SK-N-SH (cell line): ENCODE measurements at regions not wholly inside any gene's neighbourhood (a gene's known extent, or its start where the extent isn't known, plus 50 kb on each side); places are given as distances from the start of the nearest gene placed in this dataset.

Source experiments
- CTCF ChIA-PET: fragments of 300-600, 350-600 bp; formaldehyde crosslinking; extraction: SDS; loops from one replicate; lab custom pipeline; 2021; lab: Yijun Ruan, JAX
- POLR2A ChIA-PET: fragments of 350-600 bp; sonication (Branson Sonifier 250); formaldehyde crosslinking; extraction: SDS; loops from one replicate; lab custom pipeline; 2020; ENCODE audit warnings: antibody characterized with exemption, inconsistent platforms; lab: Yijun Ruan, JAX
- DNase-seq: peaks from one replicate; pipeline ENCODE4 v3.0.0; 2012
- H2AFZ ChIP-seq: fragments of 200-600 bp; sonication (generic); 2 replicates; pipeline ENCODE4 v1.8.1; 2016; ENCODE audit warnings: antibody characterized with exemption, mild to moderate bottlenecking, low read depth
- H3F3A ChIP-seq: fragments of 200-600 bp; sonication (generic); replicated peaks from 2 replicates; pipeline ENCODE3; 2016; ENCODE audit warnings: antibody characterized with exemption, mild to moderate bottlenecking; ENCODE audit not compliant: insufficient read depth
- H3K27ac ChIP-seq, 2 experiments: fragments of 200-500 bp in 1 of 2; fragments of 200-600 bp in 1 of 2; sonication (Bioruptor generic) in 1 of 2; sonication (generic), shearing (Covaris generic) in 1 of 2; 2 replicates each; pipeline versions ENCODE4 v1.5.1 to v1.6.1; 2014 to 2016; ENCODE audit warnings: low read depth in 2 of 2, inconsistent platforms in 1 of 2, low read length in 1 of 2, mild to moderate bottlenecking in 1 of 2, mixed read lengths in 1 of 2
- H3K27me3 ChIP-seq: fragments of 200-600 bp; sonication (generic), shearing (Covaris generic); 2 replicates; pipeline ENCODE4 v1.6.1; 2016; ENCODE audit warnings: mixed run types; ENCODE audit not compliant: insufficient read depth
- H3K36me3 ChIP-seq, 2 experiments: fragments of 200-500 bp in 1 of 2; fragments of 200-600 bp in 1 of 2; sonication (Bioruptor generic) in 1 of 2; sonication (generic) in 1 of 2; replicated peaks in 1 of 2; 2 replicates each; pipeline versions ENCODE3 to v1.5.1; 2014 to 2016; ENCODE audit warnings: low read length in 1 of 2, mild to moderate bottlenecking in 1 of 2; ENCODE audit not compliant: insufficient read depth in 2 of 2, control insufficient read depth in 1 of 2
- H3K4me1 ChIP-seq, 2 experiments: fragments of 200-500 bp in 1 of 2; fragments of 200-600 bp in 1 of 2; sonication (Bioruptor generic) in 1 of 2; sonication (generic), shearing (Covaris generic) in 1 of 2; 2 replicates each; pipeline versions ENCODE4 v1.5.1 to v1.6.1; 2014 to 2016; ENCODE audit warnings: low read depth in 1 of 2, low read length in 1 of 2, mixed run types in 1 of 2; ENCODE audit not compliant: insufficient read depth in 2 of 2, control insufficient read depth in 1 of 2
- H3K4me2 ChIP-seq: fragments of 200-600 bp; sonication (generic), shearing (Covaris generic); 2 replicates; pipeline ENCODE4 v1.6.1; 2017; ENCODE audit warnings: mixed run types
- H3K4me3 ChIP-seq, 2 experiments: fragments of 200-500 bp in 1 of 2; fragments of 200-600 bp in 1 of 2; sonication (Bioruptor generic) in 1 of 2; sonication (generic), shearing (Covaris generic) in 1 of 2; 2 replicates each; pipeline versions ENCODE4 v1.5.1 to v1.8.1; 2014 to 2016; ENCODE audit warnings: low read depth in 2 of 2, inconsistent platforms in 1 of 2, low read length in 1 of 2, mild to moderate bottlenecking in 1 of 2, mixed read lengths in 1 of 2, moderate library complexity in 1 of 2
- H3K79me2 ChIP-seq: fragments of 200-600 bp; sonication (generic); 2 replicates; pipeline ENCODE4 v1.8.1; 2017; ENCODE audit warnings: mild to moderate bottlenecking; ENCODE audit not compliant: insufficient read depth
- H3K9ac ChIP-seq: fragments of 200-600 bp; sonication (generic); 2 replicates; pipeline ENCODE4 v1.6.1; 2017; ENCODE audit warnings: mixed run types
- H3K9me2 ChIP-seq: fragments of 200-600 bp; sonication (generic); 2 replicates; pipeline ENCODE4 v1.6.1; 2017; ENCODE audit warnings: mixed run types
- H3K9me3 ChIP-seq: fragments of 200-600 bp; sonication (generic); 2 replicates; pipeline ENCODE4 v1.6.1; 2017; ENCODE audit warnings: mixed run types, mild to moderate bottlenecking, moderate library complexity
- H4K20me1 ChIP-seq: fragments of 200-600 bp; sonication (generic); 2 replicates; pipeline ENCODE4 v1.6.1; 2017; ENCODE audit warnings: mild to moderate bottlenecking, mixed run types; ENCODE audit not compliant: insufficient read depth
- EP300 ChIP-seq, 2 experiments: IDR thresholded peaks; 2 replicates each; pipeline versions ENCODE4 v1.4.0 to v1.6.1; 2012; ENCODE audit warnings: borderline replicate concordance in 1 of 2, low read depth in 1 of 2, low read length in 1 of 2
- EZH2phosphoT487 ChIP-seq: fragments of 200-600 bp; sonication (generic); IDR thresholded peaks from 2 replicates; pipeline ENCODE4 v1.6.1; 2017; ENCODE audit warnings: low read depth, mixed run types, mild to moderate bottlenecking, antibody characterized with exemption, moderate library complexity, borderline replicate concordance
- FOSL2 ChIP-seq: IDR thresholded peaks from 2 replicates; pipeline ENCODE4 v1.4.0; 2012; ENCODE audit warnings: low read depth, mild to moderate bottlenecking, moderate library complexity, borderline replicate concordance
- GABPA ChIP-seq: IDR thresholded peaks from 2 replicates; pipeline ENCODE4 v1.4.0; 2012; ENCODE audit warnings: low read depth, mild to moderate bottlenecking
- GATA2 ChIP-seq: sonication (generic); formaldehyde crosslinking; IDR thresholded peaks from 2 replicates; pipeline ENCODE4 v1.5.0; 2020; ENCODE audit warnings: mild to moderate bottlenecking, missing genetic modification reagents
- IRF3 ChIP-seq: fragments of 150-350 bp; IDR thresholded peaks from 2 replicates; pipeline ENCODE4 v1.6.1; 2016; ENCODE audit warnings: mild to moderate bottlenecking, low read depth, low read length
- MEF2A ChIP-seq: IDR thresholded peaks from 2 replicates; pipeline ENCODE4 v1.4.0; 2012; ENCODE audit warnings: low read depth, borderline replicate concordance
- MXI1 ChIP-seq: IDR thresholded peaks from 2 replicates; pipeline ENCODE4 v1.6.1; 2012; ENCODE audit warnings: mild to moderate bottlenecking, low read depth, low read length, improper control_type of control experiment
- NRF1 ChIP-seq: IDR thresholded peaks from 2 replicates; pipeline ENCODE4 v1.6.1; 2012; ENCODE audit warnings: low read depth, mild to moderate bottlenecking, low read length
- RAD21 ChIP-seq: IDR thresholded peaks from 2 replicates; pipeline ENCODE4 v1.6.1; 2012; ENCODE audit warnings: mild to moderate bottlenecking, low read length
- RCOR1 ChIP-seq: fragments of 150-350 bp; IDR thresholded peaks from 2 replicates; pipeline ENCODE4 v1.6.1; 2017; ENCODE audit warnings: antibody characterized with exemption, low read length
- REST ChIP-seq: IDR thresholded peaks from 2 replicates; pipeline ENCODE4 v1.6.1; 2012; ENCODE audit warnings: mild to moderate bottlenecking, low read depth, low read length, moderate library complexity
- RXRA ChIP-seq: IDR thresholded peaks from 2 replicates; pipeline ENCODE4 v1.4.0; 2012; ENCODE audit warnings: low read depth, mild to moderate bottlenecking, borderline replicate concordance
- SIN3A ChIP-seq: IDR thresholded peaks from 2 replicates; pipeline ENCODE4 v1.6.1; 2012; ENCODE audit warnings: low read depth, mild to moderate bottlenecking, low read length, moderate library complexity, borderline replicate concordance
- TCF12 ChIP-seq: IDR thresholded peaks from 2 replicates; pipeline ENCODE4 v1.4.0; 2012
- USF1 ChIP-seq: IDR thresholded peaks from 2 replicates; pipeline ENCODE4 v1.4.0; 2012; ENCODE audit warnings: low read depth, borderline replicate concordance
- YY1 ChIP-seq: IDR thresholded peaks from 2 replicates; pipeline ENCODE4 v1.4.0; 2012; ENCODE audit warnings: low read depth, mild to moderate bottlenecking
- ZBTB33 ChIP-seq: IDR thresholded peaks from 2 replicates; pipeline ENCODE4 v1.4.0; 2012; ENCODE audit warnings: low read depth, borderline replicate concordance
- WGBS: methylation state at CpG from one replicate; pipeline ENCODE4 v1.1.6; 2017; ENCODE audit warnings: low lambda C conversion rate; 5-methylcytosine and 5-hydroxymethylcytosine counted together

GRCh38 chr13:50527188-50527587 is 316.3 kb downstream of the DLEU7 start:
- no peaks in the 10 kb centered on the region for H3K79me2 ChIP-seq
- peaks cover 10 to 20% of the 10 kb centered on the region in 2 experiments; a peak in 3 of 4 replicates for H3K4me1 ChIP-seq
- H2AFZ ChIP-seq, result no peak overlapping the region
- WGBS, result 80% methylated on average over 9 of the region's 9 CpGs
- no peak overlapping the region for H3K9ac ChIP-seq
- no peak overlapping the region for H3K4me3 ChIP-seq
- DNase-seq, result peak; percentile 33
- ChIA-PET POLR2A (no interaction called here), CTCF (interaction anchor here (1.3 kb wide), 1 partner anchor 369 kb away, joined by 3 read pairs; no protein-coding TSS in a partner anchor)
- no peaks in the 10 kb centered on the region for H3F3A ChIP-seq
- H3K36me3 ChIP-seq, result no peaks in the 10 kb centered on the region
- H3K4me2 ChIP-seq, result no peak overlapping the region
- no peaks in the 10 kb centered on the region; the same call in 1 of the 2 replicates for H3K9me3 ChIP-seq
- H3K27me3 ChIP-seq, result no peaks in the 10 kb centered on the region
- H3K27ac ChIP-seq, result no peak overlapping the region
- H4K20me1 ChIP-seq, result no peaks in the 10 kb centered on the region
- TF ChIP-seq MXI1 (peak; percentile 46), EZH2phosphoT487 (no peak), RCOR1 (0 out of 2 replicates have a peak, but pooled peaks have one; percentile 8), RAD21 (peak; percentile 18; the same call in 1 of the 2 replicates)
- H3K9me2 ChIP-seq, result no peaks in the 10 kb centered on the region

GRCh38 chr13:50527612-50528509 is 315.6 kb downstream of the DLEU7 start:
- no peaks in the 10 kb centered on the region for H3K79me2 ChIP-seq
- 91% methylated on average over 6 of the region's 9 CpGs for WGBS
- no peak overlapping the region for H2AFZ ChIP-seq
- H3K9me3 ChIP-seq, result no peaks in the 10 kb centered on the region; the same call in 1 of the 2 replicates
- no peak for DNase-seq
- no peaks in the 10 kb centered on the region for H3K27me3 ChIP-seq
- H3K36me3 ChIP-seq, result no peaks in the 10 kb centered on the region
- ChIA-PET POLR2A (no interaction called here), CTCF (interaction anchor here (1.3 to 3.8 kb wide), 7 partner anchors 9 to 552 kb away, joined by 3 to 14 read pairs (median 3); no protein-coding TSS in a partner anchor)
- H3K27ac ChIP-seq, result no peak overlapping the region
- no peak overlapping the region for H3K4me3 ChIP-seq
- no peak overlapping the region for H3K9ac ChIP-seq
- H3K4me1 ChIP-seq, result peaks cover 10 to 20% of the 10 kb centered on the region in 2 experiments; a peak in 3 of 4 replicates
- H3K4me2 ChIP-seq, result no peak overlapping the region
- no peaks in the 10 kb centered on the region for H3K9me2 ChIP-seq
- H3F3A ChIP-seq, result no peaks in the 10 kb centered on the region
- H4K20me1 ChIP-seq, result no peaks in the 10 kb centered on the region
- TF ChIP-seq MEF2A (no peak), SIN3A (no peak), ZBTB33 (no peak), TCF12 (no peak), IRF3 (no peak), EZH2phosphoT487 (no peak), FOSL2 (no peak), USF1 (no peak), RXRA (no peak), GABPA (no peak), GATA2 (CRISPR knock-in tag) (no peak), REST (no peak), NRF1 (no peak), RAD21 (no peak), EP300 (IDR thresholded peaks at IDR 0.05; ENCODE audit: borderline replicate concordance in 1 of 2, low read depth in 1 of 2, low read length in 1 of 2) (no peak), YY1 (no peak)
